SK-N-SH (cell line): ENCODE measurements at regions not wholly inside any gene's neighbourhood (a gene's known extent, or its start where the extent isn't known, plus 50 kb on each side); places are given as distances from the start of the nearest gene placed in this dataset.

Experiments
- CTCF ChIA-PET: fragments of 300-600, 350-600 bp; formaldehyde crosslinking; extraction: SDS; loops from one replicate; lab custom pipeline; 2021; lab: Yijun Ruan, JAX
- POLR2A ChIA-PET: fragments of 350-600 bp; sonication (Branson Sonifier 250); formaldehyde crosslinking; extraction: SDS; loops from one replicate; lab custom pipeline; 2020; ENCODE audit warnings: antibody characterized with exemption, inconsistent platforms; lab: Yijun Ruan, JAX
- DNase-seq: peaks from one replicate; pipeline ENCODE4 v3.0.0; 2012
- H2AFZ ChIP-seq: fragments of 200-600 bp; sonication (generic); 2 replicates; pipeline ENCODE4 v1.8.1; 2016; ENCODE audit warnings: antibody characterized with exemption, mild to moderate bottlenecking, low read depth
- H3F3A ChIP-seq: fragments of 200-600 bp; sonication (generic); replicated peaks from 2 replicates; pipeline ENCODE3; 2016; ENCODE audit warnings: antibody characterized with exemption, mild to moderate bottlenecking; ENCODE audit not compliant: insufficient read depth
- H3K27ac ChIP-seq, 2 experiments: fragments of 200-500 bp in 1 of 2; fragments of 200-600 bp in 1 of 2; sonication (Bioruptor generic) in 1 of 2; sonication (generic), shearing (Covaris generic) in 1 of 2; 2 replicates each; pipeline versions ENCODE4 v1.5.1 to v1.6.1; 2014 to 2016; ENCODE audit warnings: low read depth in 2 of 2, inconsistent platforms in 1 of 2, low read length in 1 of 2, mild to moderate bottlenecking in 1 of 2, mixed read lengths in 1 of 2
- H3K27me3 ChIP-seq: fragments of 200-600 bp; sonication (generic), shearing (Covaris generic); 2 replicates; pipeline ENCODE4 v1.6.1; 2016; ENCODE audit warnings: mixed run types; ENCODE audit not compliant: insufficient read depth
- H3K36me3 ChIP-seq, 2 experiments: fragments of 200-500 bp in 1 of 2; fragments of 200-600 bp in 1 of 2; sonication (Bioruptor generic) in 1 of 2; sonication (generic) in 1 of 2; replicated peaks in 1 of 2; 2 replicates each; pipeline versions ENCODE3 to v1.5.1; 2014 to 2016; ENCODE audit warnings: low read length in 1 of 2, mild to moderate bottlenecking in 1 of 2; ENCODE audit not compliant: insufficient read depth in 2 of 2, control insufficient read depth in 1 of 2
- H3K4me1 ChIP-seq, 2 experiments: fragments of 200-500 bp in 1 of 2; fragments of 200-600 bp in 1 of 2; sonication (Bioruptor generic) in 1 of 2; sonication (generic), shearing (Covaris generic) in 1 of 2; 2 replicates each; pipeline versions ENCODE4 v1.5.1 to v1.6.1; 2014 to 2016; ENCODE audit warnings: low read depth in 1 of 2, low read length in 1 of 2, mixed run types in 1 of 2; ENCODE audit not compliant: insufficient read depth in 2 of 2, control insufficient read depth in 1 of 2
- H3K4me2 ChIP-seq: fragments of 200-600 bp; sonication (generic), shearing (Covaris generic); 2 replicates; pipeline ENCODE4 v1.6.1; 2017; ENCODE audit warnings: mixed run types
- H3K4me3 ChIP-seq, 2 experiments: fragments of 200-500 bp in 1 of 2; fragments of 200-600 bp in 1 of 2; sonication (Bioruptor generic) in 1 of 2; sonication (generic), shearing (Covaris generic) in 1 of 2; 2 replicates each; pipeline versions ENCODE4 v1.5.1 to v1.8.1; 2014 to 2016; ENCODE audit warnings: low read depth in 2 of 2, inconsistent platforms in 1 of 2, low read length in 1 of 2, mild to moderate bottlenecking in 1 of 2, mixed read lengths in 1 of 2, moderate library complexity in 1 of 2
- H3K79me2 ChIP-seq: fragments of 200-600 bp; sonication (generic); 2 replicates; pipeline ENCODE4 v1.8.1; 2017; ENCODE audit warnings: mild to moderate bottlenecking; ENCODE audit not compliant: insufficient read depth
- H3K9ac ChIP-seq: fragments of 200-600 bp; sonication (generic); 2 replicates; pipeline ENCODE4 v1.6.1; 2017; ENCODE audit warnings: mixed run types
- H3K9me2 ChIP-seq: fragments of 200-600 bp; sonication (generic); 2 replicates; pipeline ENCODE4 v1.6.1; 2017; ENCODE audit warnings: mixed run types
- H3K9me3 ChIP-seq: fragments of 200-600 bp; sonication (generic); 2 replicates; pipeline ENCODE4 v1.6.1; 2017; ENCODE audit warnings: mixed run types, mild to moderate bottlenecking, moderate library complexity
- H4K20me1 ChIP-seq: fragments of 200-600 bp; sonication (generic); 2 replicates; pipeline ENCODE4 v1.6.1; 2017; ENCODE audit warnings: mild to moderate bottlenecking, mixed run types; ENCODE audit not compliant: insufficient read depth
- CHD2 ChIP-seq: fragments of 150-350 bp; IDR thresholded peaks from 2 replicates; pipeline ENCODE4 v1.6.1; 2018; ENCODE audit warnings: low read length; ENCODE audit not compliant: partially characterized antibody
- ELF1 ChIP-seq: IDR thresholded peaks from 2 replicates; pipeline ENCODE4 v1.4.0; 2012
- EP300 ChIP-seq, 2 experiments: IDR thresholded peaks; 2 replicates each; pipeline versions ENCODE4 v1.4.0 to v1.6.1; 2012; ENCODE audit warnings: borderline replicate concordance in 1 of 2, low read depth in 1 of 2, low read length in 1 of 2
- EZH2phosphoT487 ChIP-seq: fragments of 200-600 bp; sonication (generic); IDR thresholded peaks from 2 replicates; pipeline ENCODE4 v1.6.1; 2017; ENCODE audit warnings: low read depth, mixed run types, mild to moderate bottlenecking, antibody characterized with exemption, moderate library complexity, borderline replicate concordance
- GATA2 ChIP-seq: sonication (generic); formaldehyde crosslinking; IDR thresholded peaks from 2 replicates; pipeline ENCODE4 v1.5.0; 2020; ENCODE audit warnings: mild to moderate bottlenecking, missing genetic modification reagents
- MAX ChIP-seq: IDR thresholded peaks from 2 replicates; pipeline ENCODE4 v1.4.0; 2012; ENCODE audit warnings: low read depth
- MEF2A ChIP-seq: IDR thresholded peaks from 2 replicates; pipeline ENCODE4 v1.4.0; 2012; ENCODE audit warnings: low read depth, borderline replicate concordance
- MXI1 ChIP-seq: IDR thresholded peaks from 2 replicates; pipeline ENCODE4 v1.6.1; 2012; ENCODE audit warnings: mild to moderate bottlenecking, low read depth, low read length, improper control_type of control experiment
- PBX3 ChIP-seq: IDR thresholded peaks from 2 replicates; pipeline ENCODE4; 2012
- RCOR1 ChIP-seq: fragments of 150-350 bp; IDR thresholded peaks from 2 replicates; pipeline ENCODE4 v1.6.1; 2017; ENCODE audit warnings: antibody characterized with exemption, low read length
- SIN3A ChIP-seq: IDR thresholded peaks from 2 replicates; pipeline ENCODE4 v1.6.1; 2012; ENCODE audit warnings: low read depth, mild to moderate bottlenecking, low read length, moderate library complexity, borderline replicate concordance
- SMC3 ChIP-seq: IDR thresholded peaks from 2 replicates; pipeline ENCODE4 v1.6.1; 2012; ENCODE audit warnings: low read depth, low read length, improper control_type of control experiment
- TEAD4 ChIP-seq: IDR thresholded peaks from 2 replicates; pipeline ENCODE4 v1.4.0; 2012; ENCODE audit warnings: mild to moderate bottlenecking, borderline replicate concordance; ENCODE audit not compliant: insufficient read depth
- YY1 ChIP-seq: IDR thresholded peaks from 2 replicates; pipeline ENCODE4 v1.4.0; 2012; ENCODE audit warnings: low read depth, mild to moderate bottlenecking
- WGBS: methylation state at CpG from one replicate; pipeline ENCODE4 v1.1.6; 2017; ENCODE audit warnings: low lambda C conversion rate; 5-methylcytosine and 5-hydroxymethylcytosine counted together
- TF ChIP-seq, protein P1 (sequence below): fragments of 200-600 bp; sonication (generic); IDR thresholded peaks from 2 replicates; pipeline ENCODE4 v1.6.1; 2017; ENCODE audit warnings: antibody characterized with exemption, mild to moderate bottlenecking, moderate library complexity

GRCh38 chr14:105876158-105876557 is 349.8 kb downstream of the TMEM121 start:
- Histone ChIP-seq H3K36me3 (no peaks in the 10 kb centered on the region), H3K9me2 (no peaks in the 10 kb centered on the region), H3K9me3 (no peaks in the 10 kb centered on the region), H3K9ac (no peak overlapping the region), H3K4me1 (peaks cover 0 to 22% of the 10 kb centered on the region in 2 experiments; a peak in 1 of 4 replicates), H3K79me2 (no peaks in the 10 kb centered on the region), H3K27ac (no peak overlapping the region), H3F3A (no peaks in the 10 kb centered on the region), H2AFZ (no peak overlapping the region), H4K20me1 (no peaks in the 10 kb centered on the region), H3K4me2 (no peak overlapping the region), H3K27me3 (no peaks in the 10 kb centered on the region), H3K4me3 (no peak overlapping the region)
- DNase-seq: no peak
- TF ChIP-seq ELF1: no peak
- TF ChIP-seq, protein P1, sequence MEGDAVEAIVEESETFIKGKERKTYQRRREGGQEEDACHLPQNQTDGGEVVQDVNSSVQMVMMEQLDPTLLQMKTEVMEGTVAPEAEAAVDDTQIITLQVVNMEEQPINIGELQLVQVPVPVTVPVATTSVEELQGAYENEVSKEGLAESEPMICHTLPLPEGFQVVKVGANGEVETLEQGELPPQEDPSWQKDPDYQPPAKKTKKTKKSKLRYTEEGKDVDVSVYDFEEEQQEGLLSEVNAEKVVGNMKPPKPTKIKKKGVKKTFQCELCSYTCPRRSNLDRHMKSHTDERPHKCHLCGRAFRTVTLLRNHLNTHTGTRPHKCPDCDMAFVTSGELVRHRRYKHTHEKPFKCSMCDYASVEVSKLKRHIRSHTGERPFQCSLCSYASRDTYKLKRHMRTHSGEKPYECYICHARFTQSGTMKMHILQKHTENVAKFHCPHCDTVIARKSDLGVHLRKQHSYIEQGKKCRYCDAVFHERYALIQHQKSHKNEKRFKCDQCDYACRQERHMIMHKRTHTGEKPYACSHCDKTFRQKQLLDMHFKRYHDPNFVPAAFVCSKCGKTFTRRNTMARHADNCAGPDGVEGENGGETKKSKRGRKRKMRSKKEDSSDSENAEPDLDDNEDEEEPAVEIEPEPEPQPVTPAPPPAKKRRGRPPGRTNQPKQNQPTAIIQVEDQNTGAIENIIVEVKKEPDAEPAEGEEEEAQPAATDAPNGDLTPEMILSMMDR: no peak
- no peak for TF ChIP-seq YY1
- TF ChIP-seq RCOR1: no peak
- no peak for TF ChIP-seq MEF2A
- 50% methylated on average over 4 of the region's 4 CpGs for WGBS
- ChIA-PET POLR2A (no interaction called here), CTCF (interaction anchor here (1.6 kb wide), 1 partner anchor 14 kb away, joined by 5 read pairs; no protein-coding TSS in a partner anchor)

GRCh38 chr14:105876829-105877228 is 350.4 kb downstream of the TMEM121 start:
- ChIA-PET POLR2A (no interaction called here), CTCF (interaction anchor here (1.6 kb wide), 1 partner anchor 15 kb away, joined by 5 read pairs; no protein-coding TSS in a partner anchor)
- Histone ChIP-seq H3K4me2 (no peak overlapping the region), H3K4me1 (peaks cover 0 to 25% of the 10 kb centered on the region in 2 experiments; a peak in 1 of 4 replicates), H3K27me3 (no peaks in the 10 kb centered on the region), H3K79me2 (no peaks in the 10 kb centered on the region), H3K9me3 (no peaks in the 10 kb centered on the region), H3K27ac (no peak overlapping the region), H2AFZ (no peak overlapping the region), H4K20me1 (no peaks in the 10 kb centered on the region), H3K9me2 (no peaks in the 10 kb centered on the region), H3K9ac (no peak overlapping the region), H3K4me3 (no peak overlapping the region), H3K36me3 (no peaks in the 10 kb centered on the region), H3F3A (no peaks in the 10 kb centered on the region)
- WGBS: 48% methylated on average over 8 of the region's 8 CpGs
- no peak for DNase-seq
- TF ChIP-seq SMC3 (no peak), SIN3A (no peak), EZH2phosphoT487 (no peak), EP300 (IDR thresholded peaks at IDR 0.05; ENCODE audit: borderline replicate concordance in 1 of 2, low read depth in 1 of 2, low read length in 1 of 2) (no peak), MAX (no peak), MXI1 (no peak), TEAD4 (no peak), PBX3 (no peak), CHD2 (no peak), GATA2 (CRISPR knock-in tag) (no peak)
- TF ChIP-seq, all 33 proteins: peak for 0
